Embryonic facial prominence (tissue), 1 donor: ENCODE measurements at regions not wholly inside any gene's neighbourhood (a gene's known extent, or its start where the extent isn't known, plus 50 kb on each side); places are given as distances from the start of the nearest gene placed in this dataset.

Experiments used
- DNase-seq: peaks from one replicate; pipeline ENCODE4 v3.0.0-alpha.2; 2016; ENCODE audit errors: extremely low spot score

- DNase-seq, result no peak
These were observed 359.7 kb downstream of the CRPPA start for GRCh38 chr7:16061630-16062029.

- no peak for DNase-seq
These were observed 360.3 kb downstream of the CRPPA start for GRCh38 chr7:16061011-16061410.

- DNase-seq, result no peak
These were observed 360.8 kb downstream of the CRPPA start for GRCh38 chr7:16060502-16060901.

GRCh38 chr7:16055263-16055976 lies 365.9 kb downstream of the CRPPA start:
- no peak for DNase-seq

GRCh38 chr7:16051561-16052255 lies 365.2 kb upstream of the MEOX2 start:
- no peak for DNase-seq

GRCh38 chr7:16046041-16046440 lies 359.6 kb upstream of the MEOX2 start:
- no peak for DNase-seq

GRCh38 chr7:16045296-16045695 lies 358.8 kb upstream of the MEOX2 start:
- DNase-seq, result no peak

- no peak for DNase-seq
These were observed 358.2 kb upstream of the MEOX2 start for GRCh38 chr7:16044645-16045044.

- no peak for DNase-seq
These were observed 353.9 kb upstream of the MEOX2 start for GRCh38 chr7:16040346-16040745.

GRCh38 chr7:16038906-16039305 lies 352.4 kb upstream of the MEOX2 start:
- no peak for DNase-seq

- DNase-seq, result no peak
These were observed 348.9 kb upstream of the MEOX2 start for GRCh38 chr7:16035392-16035791.

GRCh38 chr7:16034866-16035265 lies 348.4 kb upstream of the MEOX2 start:
- DNase-seq, result no peak

- no peak for DNase-seq
These were observed 347.9 kb upstream of the MEOX2 start for GRCh38 chr7:16034353-16034752.

- no peak for DNase-seq
These were observed 346.8 kb upstream of the MEOX2 start for GRCh38 chr7:16033233-16033632.

GRCh38 chr7:16028636-16029035 lies 342.2 kb upstream of the MEOX2 start:
- DNase-seq, result no peak

- no peak for DNase-seq
These were observed 341.6 kb upstream of the MEOX2 start for GRCh38 chr7:16028103-16028502.

GRCh38 chr7:16027396-16027795 lies 340.9 kb upstream of the MEOX2 start:
- DNase-seq, result no peak

- DNase-seq, result no peak
These were observed 340.0 kb upstream of the MEOX2 start for GRCh38 chr7:16026253-16027020.

GRCh38 chr7:16025696-16026095 lies 339.2 kb upstream of the MEOX2 start:
- DNase-seq, result no peak

- no peak for DNase-seq
These were observed 337.0 kb upstream of the MEOX2 start for GRCh38 chr7:16023503-16023902.

GRCh38 chr7:16023046-16023445 lies 336.6 kb upstream of the MEOX2 start:
- no peak for DNase-seq

GRCh38 chr7:16021851-16022250 lies 335.4 kb upstream of the MEOX2 start:
- DNase-seq, result no peak

- no peak for DNase-seq
These were observed 329.5 kb upstream of the MEOX2 start for GRCh38 chr7:16015981-16016380.
